Spinal cord (tissue), 9 donors: ENCODE measurements at regions not wholly inside any gene's neighbourhood (a gene's known extent, or its start where the extent isn't known, plus 50 kb on each side); places are given as distances from the start of the nearest gene placed in this dataset.

Experiments
- DNase-seq, 6 donors: peaks; one replicate each; pipeline versions ENCODE4 v3.0.0 to v3.0.0-alpha.2; 2013 to 2015; ENCODE audit warnings: low spot score in 6 of 6, low read depth in 4 of 6
- H3K27ac ChIP-seq: one replicate; pipeline ENCODE4 v1.5.1; 2013; ENCODE audit warnings: low read depth, low read length, control low read depth
- H3K27me3 ChIP-seq: one replicate; pipeline ENCODE4 v1.6.1; 2013; ENCODE audit warnings: low read length; ENCODE audit not compliant: control insufficient read depth, insufficient read depth
- H3K36me3 ChIP-seq: one replicate; pipeline ENCODE4 v1.6.1; 2013; ENCODE audit warnings: low read length; ENCODE audit not compliant: control insufficient read depth, insufficient read depth
- H3K4me1 ChIP-seq: one replicate; pipeline ENCODE4 v1.6.1; 2013; ENCODE audit warnings: low read length; ENCODE audit not compliant: control insufficient read depth, insufficient read depth
- H3K4me3 ChIP-seq: one replicate; pipeline ENCODE4 v1.5.1; 2013; ENCODE audit warnings: low read depth, low read length, control low read depth
- H3K9me3 ChIP-seq: one replicate; pipeline ENCODE4 v1.6.1; 2013; ENCODE audit warnings: low read length; ENCODE audit not compliant: control insufficient read depth, insufficient read depth
- WGBS: methylation state at CpG from one replicate; pipeline ENCODE4 v1.1.5; 2013; ENCODE audit warnings: missing lambda C conversion rate; ENCODE audit not compliant: insufficient coverage; 5-methylcytosine and 5-hydroxymethylcytosine counted together
- donor health status: healthy.

GRCh38 chr1:55559161-55559611, 344.0 kb upstream of the USP24 start:
- Histone ChIP-seq H3K9me3 (no peaks in the 10 kb centered on the region), H3K4me1 (no peaks in the 10 kb centered on the region), H3K4me3 (no peak overlapping the region), H3K36me3 (no peaks in the 10 kb centered on the region), H3K27me3 (no peaks in the 10 kb centered on the region), H3K27ac (no peak overlapping the region)
- DNase-seq, result peak in 1 of 6 donors; percentile 29
- WGBS, result 100% methylated on average over 2 of the region's 6 CpGs

- H3K4me3 ChIP-seq, result no peak overlapping the region
- H3K27ac ChIP-seq, result no peak overlapping the region
- H3K36me3 ChIP-seq, result no peaks in the 10 kb centered on the region
- DNase-seq, result no peak
- no peaks in the 10 kb centered on the region for H3K4me1 ChIP-seq
- no peaks in the 10 kb centered on the region for H3K27me3 ChIP-seq
- WGBS, result 95% methylated on average over 3 of the region's 3 CpGs
- H3K9me3 ChIP-seq, result no peaks in the 10 kb centered on the region
Observed at GRCh38 chr1:55558515-55558914, 343.4 kb upstream of the USP24 start.

GRCh38 chr1:55555956-55556725, 341.0 kb upstream of the USP24 start:
- Histone ChIP-seq H3K4me3 (no peak overlapping the region), H3K27me3 (no peaks in the 10 kb centered on the region), H3K9me3 (peaks cover 3% of the 10 kb centered on the region), H3K27ac (no peak overlapping the region), H3K4me1 (no peaks in the 10 kb centered on the region), H3K36me3 (no peaks in the 10 kb centered on the region)
- 41% methylated on average over 9 of the region's 10 CpGs for WGBS
- peak in 1 of 6 donors; percentile 54 for DNase-seq

GRCh38 chr1:55554611-55555010, 339.4 kb upstream of the USP24 start:
- WGBS, result 100% methylated on average over 1 of the region's 3 CpGs
- no peaks in the 10 kb centered on the region for H3K27me3 ChIP-seq
- no peaks in the 10 kb centered on the region for H3K4me1 ChIP-seq
- no peaks in the 10 kb centered on the region for H3K36me3 ChIP-seq
- DNase-seq, result no peak
- no peak overlapping the region for H3K27ac ChIP-seq
- H3K4me3 ChIP-seq, result no peak overlapping the region
- peaks cover 3% of the 10 kb centered on the region for H3K9me3 ChIP-seq

- WGBS, result no CpG with 5 or more reads among the region's 3 CpGs
- H3K27ac ChIP-seq, result no peak overlapping the region
- H3K27me3 ChIP-seq, result no peaks in the 10 kb centered on the region
- no peak overlapping the region for H3K4me3 ChIP-seq
- H3K4me1 ChIP-seq, result no peaks in the 10 kb centered on the region
- H3K9me3 ChIP-seq, result peaks cover 3% of the 10 kb centered on the region
- DNase-seq, result no peak
- no peaks in the 10 kb centered on the region for H3K36me3 ChIP-seq
Observed at GRCh38 chr1:55552636-55553035, 337.5 kb upstream of the USP24 start.

- Histone ChIP-seq H3K36me3 (no peaks in the 10 kb centered on the region), H3K4me1 (no peaks in the 10 kb centered on the region), H3K27ac (no peak overlapping the region), H3K27me3 (no peaks in the 10 kb centered on the region), H3K9me3 (peaks cover under 1% of the 10 kb centered on the region), H3K4me3 (no peak overlapping the region)
- DNase-seq, result peak in 2 of 6 donors; percentile 16 to 46
- 76% methylated on average over 6 of the region's 6 CpGs for WGBS
Observed at GRCh38 chr1:55547405-55547804, 332.2 kb upstream of the USP24 start.

GRCh38 chr1:55546553-55546952, 331.4 kb upstream of the USP24 start:
- no peaks in the 10 kb centered on the region for H3K9me3 ChIP-seq
- H3K4me1 ChIP-seq, result no peaks in the 10 kb centered on the region
- no peak overlapping the region for H3K4me3 ChIP-seq
- H3K27me3 ChIP-seq, result no peaks in the 10 kb centered on the region
- WGBS, result 93% methylated on average over 1 of the region's 1 CpG
- no peaks in the 10 kb centered on the region for H3K36me3 ChIP-seq
- H3K27ac ChIP-seq, result no peak overlapping the region
- DNase-seq, result no peak

- Histone ChIP-seq H3K36me3 (no peaks in the 10 kb centered on the region), H3K27ac (no peak overlapping the region), H3K9me3 (no peaks in the 10 kb centered on the region), H3K4me1 (no peaks in the 10 kb centered on the region), H3K27me3 (no peaks in the 10 kb centered on the region), H3K4me3 (no peak overlapping the region)
- DNase-seq, result no peak
- WGBS, result no CpG with 5 or more reads among the region's 3 CpGs
Observed at GRCh38 chr1:55544826-55545225, 329.7 kb upstream of the USP24 start.

GRCh38 chr1:55542901-55543504, 327.8 kb upstream of the USP24 start:
- Histone ChIP-seq H3K27ac (no peak overlapping the region), H3K9me3 (no peaks in the 10 kb centered on the region), H3K27me3 (no peaks in the 10 kb centered on the region), H3K4me1 (no peaks in the 10 kb centered on the region), H3K36me3 (no peaks in the 10 kb centered on the region), H3K4me3 (no peak overlapping the region)
- peak in 1 of 6 donors; percentile 10 for DNase-seq

GRCh38 chr1:55541296-55541695, 326.1 kb upstream of the USP24 start:
- H3K36me3 ChIP-seq, result no peaks in the 10 kb centered on the region
- DNase-seq, result no peak
- H3K27ac ChIP-seq, result no peak overlapping the region
- no peaks in the 10 kb centered on the region for H3K27me3 ChIP-seq
- no peaks in the 10 kb centered on the region for H3K4me1 ChIP-seq
- H3K4me3 ChIP-seq, result no peak overlapping the region
- no peaks in the 10 kb centered on the region for H3K9me3 ChIP-seq
- WGBS, result no CpG with 5 or more reads among the region's 1 CpG
